ENCODE measurements at regions not wholly inside any gene's neighbourhood (a gene's known extent, or its start where the extent isn't known, plus 50 kb on each side); places are given as distances from the start of the nearest gene placed in this dataset.

GRCh38 chr1:212532469-212533147 lies 76.0 kb upstream of the ATF3 start:
- peaks cover 5 to 7% of the 10 kb centered on the region in 2 donors for H3K9me3 ChIP-seq
- DNase-seq: no peak
- intact Hi-C loops (cut with DNase I; ENCODE audit: low total_unique reads) (no loop called here), in situ Hi-C loops (cut with MboI; ENCODE audit: low pct_ligation_motif_present in 1 of 4, low pct_unique_long_range_greater_than_20kb in 1 of 4, low sequenced_read_pairs in 3 of 4) (no loop called here)
- H3K36me3 ChIP-seq: no peaks in the 10 kb centered on the region
- 78 to 79% methylated on average over 3 to 6 of the region's 6 CpGs for WGBS, 2 donors (ENCODE audit: low coverage in 1 of 2)
- H3K4me1 ChIP-seq: no peaks in the 10 kb centered on the region
- no peak overlapping the region for H3K27ac ChIP-seq
- no peak overlapping the region for H3K4me3 ChIP-seq
- TF ChIP-seq POLR2AphosphoS5 (IDR thresholded peaks at IDR 0.05): no peak
- no peak for TF ChIP-seq CTCF (IDR thresholded peaks at IDR 0.05)
- no peak for TF ChIP-seq POLR2A (IDR thresholded peaks at IDR 0.05)
- no peak for TF ChIP-seq EP300 (IDR thresholded peaks at IDR 0.05; ENCODE audit: low read depth)
- H3K27me3 ChIP-seq: no peaks in the 10 kb centered on the region

GRCh38 chr1:212533148-212533517 lies 75.4 kb upstream of the ATF3 start:
- WGBS, 2 donors (ENCODE audit: low coverage in 1 of 2): 76 to 90% methylated on average over 2 to 3 of the region's 3 CpGs
- TF ChIP-seq EP300 (IDR thresholded peaks at IDR 0.05; ENCODE audit: low read depth): no peak
- TF ChIP-seq POLR2A (IDR thresholded peaks at IDR 0.05): no peak
- TF ChIP-seq POLR2AphosphoS5 (IDR thresholded peaks at IDR 0.05): no peak
- TF ChIP-seq CTCF (IDR thresholded peaks at IDR 0.05): no peak
- H3K4me1 ChIP-seq: no peaks in the 10 kb centered on the region
- H3K27ac ChIP-seq: no peak overlapping the region
- no peaks in the 10 kb centered on the region for H3K36me3 ChIP-seq
- H3K27me3 ChIP-seq: no peaks in the 10 kb centered on the region
- intact Hi-C loops (cut with DNase I; ENCODE audit: low total_unique reads): no loop called here
- no peak for DNase-seq
- in situ Hi-C loops (cut with MboI; ENCODE audit: low pct_ligation_motif_present in 1 of 4, low pct_unique_long_range_greater_than_20kb in 1 of 4, low sequenced_read_pairs in 3 of 4): no loop called here
- H3K9me3 ChIP-seq: peaks cover 5 to 10% of the 10 kb centered on the region in 2 donors
- H3K4me3 ChIP-seq: no peak overlapping the region

GRCh38 chr1:212536586-212536985 lies 72.0 kb upstream of the ATF3 start:
- no peak for DNase-seq
- no peak overlapping the region for H3K4me3 ChIP-seq
- in situ Hi-C loops (cut with MboI; ENCODE audit: low pct_ligation_motif_present in 1 of 4, low pct_unique_long_range_greater_than_20kb in 1 of 4, low sequenced_read_pairs in 3 of 4): no loop called here
- no peaks in the 10 kb centered on the region for H3K36me3 ChIP-seq
- peaks cover 5 to 10% of the 10 kb centered on the region in 2 donors for H3K9me3 ChIP-seq
- no peaks in the 10 kb centered on the region for H3K27me3 ChIP-seq
- intact Hi-C loops (cut with DNase I; ENCODE audit: low total_unique reads): no loop called here
- TF ChIP-seq EP300 (IDR thresholded peaks at IDR 0.05; ENCODE audit: low read depth) (no peak), CTCF (IDR thresholded peaks at IDR 0.05) (no peak), POLR2AphosphoS5 (IDR thresholded peaks at IDR 0.05) (no peak), POLR2A (IDR thresholded peaks at IDR 0.05) (no peak)
- no peak overlapping the region for H3K27ac ChIP-seq
- 92 to 93% methylated on average over 6 of the region's 6 CpGs for WGBS, 2 donors (ENCODE audit: low coverage in 1 of 2)
- no peaks in the 10 kb centered on the region for H3K4me1 ChIP-seq

- in situ Hi-C loops (cut with MboI; ENCODE audit: low pct_ligation_motif_present in 1 of 4, low pct_unique_long_range_greater_than_20kb in 1 of 4, low sequenced_read_pairs in 3 of 4): no loop called here
Measured at GRCh38 chr1:212537610-212538009, 71.0 kb upstream of the ATF3 start.

More at GRCh38 chr1:212537610-212538009, 71.0 kb upstream of the ATF3 start:
- Histone ChIP-seq H3K9me3 (peaks cover 5 to 10% of the 10 kb centered on the region in 2 donors), H3K36me3 (no peaks in the 10 kb centered on the region), H3K4me1 (no peaks in the 10 kb centered on the region), H3K27me3 (no peaks in the 10 kb centered on the region), H3K4me3 (no peak overlapping the region), H3K27ac (no peak overlapping the region)
- TF ChIP-seq EP300 (IDR thresholded peaks at IDR 0.05; ENCODE audit: low read depth) (no peak), CTCF (IDR thresholded peaks at IDR 0.05) (no peak), POLR2A (IDR thresholded peaks at IDR 0.05) (no peak), POLR2AphosphoS5 (IDR thresholded peaks at IDR 0.05) (no peak)
- DNase-seq: no peak
- intact Hi-C loops (cut with DNase I; ENCODE audit: low total_unique reads): no loop called here
- WGBS, 2 donors (ENCODE audit: low coverage in 1 of 2): 3 to 33% methylated on average over 1 of the region's 1 CpG
